K562 (cell line): ENCODE measurements at regions not wholly inside any gene's neighbourhood (a gene's known extent, or its start where the extent isn't known, plus 50 kb on each side); places are given as distances from the start of the nearest gene placed in this dataset.

ENCODE experiments used
- JUND ChIP-seq, 2 experiments: IDR thresholded peaks; 2 replicates in 1 of 2; 3 replicates in 1 of 2; pipeline ENCODE4 v1.6.1; 2011; ENCODE audit warnings: borderline replicate concordance in 2 of 2, low read depth in 2 of 2, low read length in 2 of 2, improper control_type of control experiment in 1 of 2, missing biosample characterization in 1 of 2, missing genetic modification characterization in 1 of 2, missing genetic modification reagents in 1 of 2
- RBM15 ChIP-seq: fragments of 200-400 bp; formaldehyde crosslinking; IDR thresholded peaks from 2 replicates; pipeline ENCODE4 v1.6.1; 2018; ENCODE audit warnings: mild to moderate bottlenecking, low read length, moderate library complexity; ENCODE audit not compliant: insufficient read depth
- TF ChIP-seq, protein P1 (sequence below): fragments of 250-450 bp; sonication (Bioruptor Pico); IDR thresholded peaks from 2 replicates; pipeline ENCODE4 v1.8.0; 2021; ENCODE audit warnings: mild to moderate bottlenecking, moderate library complexity

GRCh38 chr4:186347743-186348142 is 81.8 kb downstream of the F11 start:
- TF ChIP-seq JUND (IDR thresholded peaks at IDR 0.05; ENCODE audit: borderline replicate concordance, low read depth, low read length): no peak
- TF ChIP-seq JUND (tag; IDR thresholded peaks at IDR 0.05; ENCODE audit: borderline replicate concordance, low read depth, low read length): no peak
- TF ChIP-seq, protein P1, sequence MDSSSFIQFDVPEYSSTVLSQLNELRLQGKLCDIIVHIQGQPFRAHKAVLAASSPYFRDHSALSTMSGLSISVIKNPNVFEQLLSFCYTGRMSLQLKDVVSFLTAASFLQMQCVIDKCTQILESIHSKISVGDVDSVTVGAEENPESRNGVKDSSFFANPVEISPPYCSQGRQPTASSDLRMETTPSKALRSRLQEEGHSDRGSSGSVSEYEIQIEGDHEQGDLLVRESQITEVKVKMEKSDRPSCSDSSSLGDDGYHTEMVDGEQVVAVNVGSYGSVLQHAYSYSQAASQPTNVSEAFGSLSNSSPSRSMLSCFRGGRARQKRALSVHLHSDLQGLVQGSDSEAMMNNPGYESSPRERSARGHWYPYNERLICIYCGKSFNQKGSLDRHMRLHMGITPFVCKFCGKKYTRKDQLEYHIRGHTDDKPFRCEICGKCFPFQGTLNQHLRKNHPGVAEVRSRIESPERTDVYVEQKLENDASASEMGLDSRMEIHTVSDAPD (CRISPR knock-in tag): no peak
- no peak for TF ChIP-seq RBM15
